GM23338 (cell line): ENCODE measurements at regions not wholly inside any gene's neighbourhood (a gene's known extent, or its start where the extent isn't known, plus 50 kb on each side); places are given as distances from the start of the nearest gene placed in this dataset.

Source experiments
- ATAC-seq: fragments of 200-7000 bp; cut with Tn5 transposase; 3 replicates; pipeline ENCODE4 v1.9.1; 2020
- DNase-seq: peaks from one replicate; pipeline ENCODE4 v3.0.0-alpha.2; 2015; ENCODE audit warnings: low spot score
- H2AFZ ChIP-seq: fragments of 200-600 bp; sonication (generic); 2 replicates; pipeline ENCODE4 v1.8.0; 2016; ENCODE audit warnings: antibody characterized with exemption, mild to moderate bottlenecking, moderate library complexity
- H3F3A ChIP-seq: fragments of 200-600 bp; sonication (generic); replicated peaks from 2 replicates; pipeline ENCODE4 v1.8.0; 2017; ENCODE audit warnings: antibody characterized with exemption, mixed run types, low read depth
- H3K27ac ChIP-seq: fragments of 200-600 bp; sonication (generic); 2 replicates; pipeline ENCODE4 v1.6.1; 2016; ENCODE audit warnings: low read depth
- H3K27me3 ChIP-seq: fragments of 200-600 bp; sonication (generic); 2 replicates; pipeline ENCODE4 v1.8.0; 2016; ENCODE audit warnings: mild to moderate bottlenecking, mixed run types, moderate library complexity; ENCODE audit not compliant: insufficient read depth
- H3K36me3 ChIP-seq: fragments of 200-600 bp; sonication (generic); 2 replicates; pipeline ENCODE4 v1.8.0; 2016; ENCODE audit warnings: mild to moderate bottlenecking; ENCODE audit not compliant: insufficient read depth
- H3K4me1 ChIP-seq: fragments of 200-600 bp; sonication (generic); 2 replicates; pipeline ENCODE4 v1.8.0; 2016; ENCODE audit warnings: mild to moderate bottlenecking, moderate library complexity; ENCODE audit not compliant: insufficient read depth
- H3K4me2 ChIP-seq: fragments of 200-600 bp; sonication (generic); 2 replicates; pipeline ENCODE4 v1.7.1; 2017; ENCODE audit warnings: mixed run types
- H3K4me3 ChIP-seq: fragments of 200-600 bp; sonication (generic); 2 replicates; pipeline ENCODE4 v1.6.1; 2016; ENCODE audit warnings: mixed run types
- H3K79me2 ChIP-seq: fragments of 200-600 bp; sonication (generic); replicated peaks from 2 replicates; pipeline ENCODE4 v1.8.0; 2017; ENCODE audit warnings: mild to moderate bottlenecking; ENCODE audit not compliant: insufficient read depth
- H3K9me2 ChIP-seq: fragments of 200-600 bp; sonication (generic); 2 replicates; pipeline ENCODE4 v1.8.0; 2017; ENCODE audit not compliant: insufficient read depth
- H4K20me1 ChIP-seq: fragments of 200-600 bp; sonication (generic); replicated peaks from 2 replicates; pipeline ENCODE4 v1.8.0; 2017; ENCODE audit warnings: mild to moderate bottlenecking; ENCODE audit not compliant: insufficient read depth
- H3K27ac Mint-ChIP-seq: 2 replicates; pipeline ENCODE4 v1.8.0; 2020; ENCODE audit warnings: inconsistent platforms, mild to moderate bottlenecking, moderate library complexity, mixed read lengths
- H3K27me3 Mint-ChIP-seq: 3 replicates; pipeline ENCODE4 v1.8.0; 2022; ENCODE audit warnings: low read depth, mild to moderate bottlenecking, moderate library complexity, mixed read lengths, inconsistent platforms; ENCODE audit not compliant: insufficient read depth, poor library complexity
- H3K36me3 Mint-ChIP-seq: 3 replicates; pipeline ENCODE4 v1.8.0; 2021; ENCODE audit warnings: low read depth, mild to moderate bottlenecking, inconsistent platforms, moderate library complexity, mixed read lengths
- H3K4me1 Mint-ChIP-seq: 3 replicates; pipeline ENCODE4 v1.8.0; 2020; ENCODE audit warnings: mild to moderate bottlenecking, inconsistent platforms, mixed read lengths
- H3K4me3 Mint-ChIP-seq: 3 replicates; pipeline ENCODE4 v1.8.0; 2021; ENCODE audit warnings: moderate library complexity, mild to moderate bottlenecking, inconsistent platforms, mixed read lengths
- H3K9me3 Mint-ChIP-seq: 3 replicates; pipeline ENCODE4 v1.8.0; 2020; ENCODE audit warnings: moderate library complexity, mild to moderate bottlenecking, inconsistent platforms, mixed read lengths
- CREB1 ChIP-seq: fragments of 250-450 bp; sonication (Bioruptor Pico); IDR thresholded peaks from 2 replicates; pipeline ENCODE4 v1.5.0; 2020; ENCODE audit warnings: low read depth, mild to moderate bottlenecking, moderate library complexity
- EZH2 ChIP-seq: fragments of 200-600 bp; sonication (generic); IDR thresholded peaks from one replicate; pipeline ENCODE4 v1.8.0; 2017; ENCODE audit warnings: antibody characterized with exemption, mild to moderate bottlenecking, low read depth; ENCODE audit not compliant: unreplicated experiment
- EZH2phosphoT487 ChIP-seq: fragments of 200-600 bp; sonication (generic); IDR thresholded peaks from one replicate; pipeline ENCODE4 v1.8.1; 2018; ENCODE audit warnings: antibody characterized with exemption; ENCODE audit not compliant: unreplicated experiment
- NANOG ChIP-seq: IDR thresholded peaks from 2 replicates; pipeline ENCODE4 v1.6.1; 2016; ENCODE audit warnings: antibody characterized with exemption, borderline replicate concordance
- POLR2AphosphoS5 ChIP-seq: IDR thresholded peaks from 2 replicates; pipeline ENCODE4 v1.6.1; 2016; ENCODE audit warnings: antibody characterized with exemption, low read depth
- STAT1 ChIP-seq: IDR thresholded peaks from one replicate; pipeline ENCODE4 v1.6.1; 2016; ENCODE audit warnings: antibody characterized with exemption; ENCODE audit not compliant: unreplicated experiment
- ZNF331 ChIP-seq: fragments of 250-450 bp; sonication (Bioruptor Pico); IDR thresholded peaks from 2 replicates; pipeline ENCODE4 v1.5.0; 2020; ENCODE audit warnings: low read depth, mild to moderate bottlenecking, moderate library complexity
- TF ChIP-seq, protein P1 (sequence below): fragments of 250-450 bp; sonication (Bioruptor Pico); IDR thresholded peaks from 2 replicates; pipeline ENCODE4 v1.5.0; 2020; ENCODE audit warnings: mild to moderate bottlenecking, moderate library complexity
- TF ChIP-seq, protein P2 (sequence below): IDR thresholded peaks from 2 replicates; pipeline ENCODE4 v1.6.1; 2016; ENCODE audit warnings: antibody characterized with exemption
- TF ChIP-seq, protein P3 (sequence below): IDR thresholded peaks from one replicate; pipeline ENCODE4 v1.6.1; 2018; ENCODE audit warnings: antibody characterized with exemption; ENCODE audit not compliant: unreplicated experiment

DNA sequence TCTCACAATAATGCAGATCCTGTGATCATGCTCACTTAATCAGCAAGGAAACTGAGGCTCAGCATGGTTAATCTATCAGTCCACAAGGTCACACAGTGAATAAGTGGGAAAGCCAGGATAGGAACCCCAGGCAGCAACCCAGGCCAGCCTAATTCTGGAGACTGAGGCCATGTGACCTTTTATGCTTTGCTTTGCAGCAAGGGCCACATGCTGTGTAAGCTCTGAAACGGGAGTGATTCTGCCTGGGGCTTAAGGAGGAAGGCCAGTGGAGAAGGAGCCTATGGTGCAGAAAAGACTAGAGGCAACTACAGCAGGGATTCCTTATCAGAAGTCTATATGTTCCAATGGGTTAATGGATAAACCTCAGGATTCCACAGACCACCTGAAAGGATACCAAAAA lies 157.6 kb upstream of the PPP2R3A start:
- ATAC-seq = peak; percentile 83
- H3K27me3 Mint-ChIP-seq = no peaks in the 10 kb centered on the region
- H3K4me3 ChIP-seq = no peak overlapping the region
- peak overlapping the region; percentile 52; the same call in 1 of the 2 replicates for H2AFZ ChIP-seq
- H3K27ac ChIP-seq = no peak overlapping the region
- H3K36me3 ChIP-seq = no peaks in the 10 kb centered on the region
- no peaks in the 10 kb centered on the region for H3K79me2 ChIP-seq
- H3K4me1 ChIP-seq = no peaks in the 10 kb centered on the region
- DNase-seq = no peak
- no peaks in the 10 kb centered on the region for H3K27me3 ChIP-seq
- H4K20me1 ChIP-seq = no peaks in the 10 kb centered on the region
- H3K4me2 ChIP-seq = no peak overlapping the region
- H3K36me3 Mint-ChIP-seq = no peaks in the 10 kb centered on the region
- no peaks in the 10 kb centered on the region for H3K9me2 ChIP-seq
- H3K4me3 Mint-ChIP-seq = no peak overlapping the region
- H3F3A ChIP-seq = no peaks in the 10 kb centered on the region
- peaks cover 19% of the 10 kb centered on the region; the same call in 2 of the 3 replicates for H3K4me1 Mint-ChIP-seq
- H3K27ac Mint-ChIP-seq = no peak overlapping the region
- no peaks in the 10 kb centered on the region for H3K9me3 Mint-ChIP-seq
- TF ChIP-seq, protein P1, sequence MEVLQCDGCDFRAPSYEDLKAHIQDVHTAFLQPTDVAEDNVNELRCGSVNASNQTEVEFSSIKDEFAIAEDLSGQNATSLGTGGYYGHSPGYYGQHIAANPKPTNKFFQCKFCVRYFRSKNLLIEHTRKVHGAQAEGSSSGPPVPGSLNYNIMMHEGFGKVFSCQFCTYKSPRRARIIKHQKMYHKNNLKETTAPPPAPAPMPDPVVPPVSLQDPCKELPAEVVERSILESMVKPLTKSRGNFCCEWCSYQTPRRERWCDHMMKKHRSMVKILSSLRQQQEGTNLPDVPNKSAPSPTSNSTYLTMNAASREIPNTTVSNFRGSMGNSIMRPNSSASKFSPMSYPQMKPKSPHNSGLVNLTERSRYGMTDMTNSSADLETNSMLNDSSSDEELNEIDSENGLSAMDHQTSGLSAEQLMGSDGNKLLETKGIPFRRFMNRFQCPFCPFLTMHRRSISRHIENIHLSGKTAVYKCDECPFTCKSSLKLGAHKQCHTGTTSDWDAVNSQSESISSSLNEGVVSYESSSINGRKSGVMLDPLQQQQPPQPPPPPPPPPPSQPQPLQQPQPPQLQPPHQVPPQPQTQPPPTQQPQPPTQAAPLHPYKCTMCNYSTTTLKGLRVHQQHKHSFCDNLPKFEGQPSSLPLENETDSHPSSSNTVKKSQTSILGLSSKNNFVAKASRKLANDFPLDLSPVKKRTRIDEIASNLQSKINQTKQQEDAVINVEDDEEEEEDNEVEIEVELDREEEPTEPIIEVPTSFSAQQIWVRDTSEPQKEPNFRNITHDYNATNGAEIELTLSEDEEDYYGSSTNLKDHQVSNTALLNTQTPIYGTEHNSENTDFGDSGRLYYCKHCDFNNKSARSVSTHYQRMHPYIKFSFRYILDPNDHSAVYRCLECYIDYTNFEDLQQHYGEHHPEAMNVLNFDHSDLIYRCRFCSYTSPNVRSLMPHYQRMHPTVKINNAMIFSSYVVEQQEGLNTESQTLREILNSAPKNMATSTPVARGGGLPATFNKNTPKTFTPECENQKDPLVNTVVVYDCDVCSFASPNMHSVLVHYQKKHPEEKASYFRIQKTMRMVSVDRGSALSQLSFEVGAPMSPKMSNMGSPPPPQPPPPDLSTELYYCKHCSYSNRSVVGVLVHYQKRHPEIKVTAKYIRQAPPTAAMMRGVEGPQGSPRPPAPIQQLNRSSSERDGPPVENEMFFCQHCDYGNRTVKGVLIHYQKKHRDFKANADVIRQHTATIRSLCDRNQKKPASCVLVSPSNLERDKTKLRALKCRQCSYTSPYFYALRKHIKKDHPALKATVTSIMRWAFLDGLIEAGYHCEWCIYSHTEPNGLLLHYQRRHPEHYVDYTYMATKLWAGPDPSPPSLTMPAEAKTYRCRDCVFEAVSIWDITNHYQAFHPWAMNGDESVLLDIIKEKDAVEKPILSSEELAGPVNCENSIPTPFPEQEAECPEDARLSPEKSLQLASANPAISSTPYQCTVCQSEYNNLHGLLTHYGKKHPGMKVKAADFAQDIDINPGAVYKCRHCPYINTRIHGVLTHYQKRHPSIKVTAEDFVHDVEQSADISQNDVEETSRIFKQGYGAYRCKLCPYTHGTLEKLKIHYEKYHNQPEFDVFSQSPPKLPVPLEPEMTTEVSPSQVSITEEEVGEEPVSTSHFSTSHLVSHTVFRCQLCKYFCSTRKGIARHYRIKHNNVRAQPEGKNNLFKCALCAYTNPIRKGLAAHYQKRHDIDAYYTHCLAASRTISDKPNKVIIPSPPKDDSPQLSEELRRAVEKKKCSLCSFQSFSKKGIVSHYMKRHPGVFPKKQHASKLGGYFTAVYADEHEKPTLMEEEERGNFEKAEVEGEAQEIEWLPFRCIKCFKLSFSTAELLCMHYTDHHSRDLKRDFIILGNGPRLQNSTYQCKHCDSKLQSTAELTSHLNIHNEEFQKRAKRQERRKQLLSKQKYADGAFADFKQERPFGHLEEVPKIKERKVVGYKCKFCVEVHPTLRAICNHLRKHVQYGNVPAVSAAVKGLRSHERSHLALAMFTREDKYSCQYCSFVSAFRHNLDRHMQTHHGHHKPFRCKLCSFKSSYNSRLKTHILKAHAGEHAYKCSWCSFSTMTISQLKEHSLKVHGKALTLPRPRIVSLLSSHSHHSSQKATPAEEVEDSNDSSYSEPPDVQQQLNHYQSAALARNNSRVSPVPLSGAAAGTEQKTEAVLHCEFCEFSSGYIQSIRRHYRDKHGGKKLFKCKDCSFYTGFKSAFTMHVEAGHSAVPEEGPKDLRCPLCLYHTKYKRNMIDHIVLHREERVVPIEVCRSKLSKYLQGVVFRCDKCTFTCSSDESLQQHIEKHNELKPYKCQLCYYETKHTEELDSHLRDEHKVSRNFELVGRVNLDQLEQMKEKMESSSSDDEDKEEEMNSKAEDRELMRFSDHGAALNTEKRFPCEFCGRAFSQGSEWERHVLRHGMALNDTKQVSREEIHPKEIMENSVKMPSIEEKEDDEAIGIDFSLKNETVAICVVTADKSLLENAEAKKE = no peak
- TF ChIP-seq ZNF331 = no peak
- TF ChIP-seq STAT1 = no peak

DNA sequence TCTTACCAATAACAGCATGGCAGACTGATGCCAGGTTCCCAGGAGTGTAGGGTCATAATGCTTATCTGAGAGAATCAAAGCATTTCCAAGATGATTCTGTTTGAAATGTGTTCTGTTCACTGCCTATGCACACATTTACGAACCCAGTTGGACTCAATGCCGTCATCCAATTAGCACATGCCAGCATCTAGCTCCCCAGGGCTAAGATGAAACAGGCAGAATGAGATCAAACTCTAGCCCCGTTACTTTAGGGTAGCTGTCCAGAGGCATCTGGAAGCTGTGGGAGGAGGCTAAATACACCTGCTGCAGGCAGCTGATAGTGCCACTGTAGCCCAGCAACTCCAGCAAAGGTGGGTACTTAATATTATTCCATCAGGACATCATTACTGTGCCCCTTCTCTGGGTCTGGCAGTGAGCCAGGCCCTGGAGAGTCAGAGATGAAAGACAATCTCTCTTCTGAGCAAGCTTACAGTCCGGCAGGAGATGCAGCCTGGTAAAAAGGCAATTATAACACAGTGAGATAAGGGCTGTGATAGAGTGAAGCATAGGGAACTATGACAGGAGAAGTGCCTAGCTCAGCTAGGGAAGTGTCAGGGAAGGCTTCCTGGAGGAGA lies 156.4 kb upstream of the PPP2R3A start:
- Histone ChIP-seq H4K20me1 (no peaks in the 10 kb centered on the region), H3F3A (no peaks in the 10 kb centered on the region), H3K79me2 (no peaks in the 10 kb centered on the region), H3K36me3 (no peaks in the 10 kb centered on the region), H3K4me3 (no peak overlapping the region), H3K27ac (no peak overlapping the region), H2AFZ (no peak overlapping the region), H3K4me1 (no peaks in the 10 kb centered on the region), H3K9me2 (no peaks in the 10 kb centered on the region), H3K4me2 (no peak overlapping the region), H3K27me3 (no peaks in the 10 kb centered on the region)
- Mint-ChIP-seq H3K27ac (no peak overlapping the region), H3K27me3 (no peaks in the 10 kb centered on the region), H3K4me1 (peaks cover 17% of the 10 kb centered on the region; the same call in 2 of the 3 replicates), H3K9me3 (no peaks in the 10 kb centered on the region), H3K4me3 (no peak overlapping the region), H3K36me3 (no peaks in the 10 kb centered on the region)
- DNase-seq = no peak
- no peak for ATAC-seq
- no peak for TF ChIP-seq EZH2phosphoT487
- TF ChIP-seq POLR2AphosphoS5 = no peak
- TF ChIP-seq NANOG = no peak
- TF ChIP-seq, protein P2, sequence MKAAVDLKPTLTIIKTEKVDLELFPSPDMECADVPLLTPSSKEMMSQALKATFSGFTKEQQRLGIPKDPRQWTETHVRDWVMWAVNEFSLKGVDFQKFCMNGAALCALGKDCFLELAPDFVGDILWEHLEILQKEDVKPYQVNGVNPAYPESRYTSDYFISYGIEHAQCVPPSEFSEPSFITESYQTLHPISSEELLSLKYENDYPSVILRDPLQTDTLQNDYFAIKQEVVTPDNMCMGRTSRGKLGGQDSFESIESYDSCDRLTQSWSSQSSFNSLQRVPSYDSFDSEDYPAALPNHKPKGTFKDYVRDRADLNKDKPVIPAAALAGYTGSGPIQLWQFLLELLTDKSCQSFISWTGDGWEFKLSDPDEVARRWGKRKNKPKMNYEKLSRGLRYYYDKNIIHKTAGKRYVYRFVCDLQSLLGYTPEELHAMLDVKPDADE = no peak
- TF ChIP-seq, protein P3, sequence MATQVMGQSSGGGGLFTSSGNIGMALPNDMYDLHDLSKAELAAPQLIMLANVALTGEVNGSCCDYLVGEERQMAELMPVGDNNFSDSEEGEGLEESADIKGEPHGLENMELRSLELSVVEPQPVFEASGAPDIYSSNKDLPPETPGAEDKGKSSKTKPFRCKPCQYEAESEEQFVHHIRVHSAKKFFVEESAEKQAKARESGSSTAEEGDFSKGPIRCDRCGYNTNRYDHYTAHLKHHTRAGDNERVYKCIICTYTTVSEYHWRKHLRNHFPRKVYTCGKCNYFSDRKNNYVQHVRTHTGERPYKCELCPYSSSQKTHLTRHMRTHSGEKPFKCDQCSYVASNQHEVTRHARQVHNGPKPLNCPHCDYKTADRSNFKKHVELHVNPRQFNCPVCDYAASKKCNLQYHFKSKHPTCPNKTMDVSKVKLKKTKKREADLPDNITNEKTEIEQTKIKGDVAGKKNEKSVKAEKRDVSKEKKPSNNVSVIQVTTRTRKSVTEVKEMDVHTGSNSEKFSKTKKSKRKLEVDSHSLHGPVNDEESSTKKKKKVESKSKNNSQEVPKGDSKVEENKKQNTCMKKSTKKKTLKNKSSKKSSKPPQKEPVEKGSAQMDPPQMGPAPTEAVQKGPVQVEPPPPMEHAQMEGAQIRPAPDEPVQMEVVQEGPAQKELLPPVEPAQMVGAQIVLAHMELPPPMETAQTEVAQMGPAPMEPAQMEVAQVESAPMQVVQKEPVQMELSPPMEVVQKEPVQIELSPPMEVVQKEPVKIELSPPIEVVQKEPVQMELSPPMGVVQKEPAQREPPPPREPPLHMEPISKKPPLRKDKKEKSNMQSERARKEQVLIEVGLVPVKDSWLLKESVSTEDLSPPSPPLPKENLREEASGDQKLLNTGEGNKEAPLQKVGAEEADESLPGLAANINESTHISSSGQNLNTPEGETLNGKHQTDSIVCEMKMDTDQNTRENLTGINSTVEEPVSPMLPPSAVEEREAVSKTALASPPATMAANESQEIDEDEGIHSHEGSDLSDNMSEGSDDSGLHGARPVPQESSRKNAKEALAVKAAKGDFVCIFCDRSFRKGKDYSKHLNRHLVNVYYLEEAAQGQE = no peak
- no peak for TF ChIP-seq EZH2
- TF ChIP-seq ZNF331 = no peak
- no peak for TF ChIP-seq STAT1
- no peak for TF ChIP-seq CREB1 (CRISPR knock-in tag)
